ENCODE measurements at regions not wholly inside any gene's neighbourhood (a gene's known extent, or its start where the extent isn't known, plus 50 kb on each side); places are given as distances from the start of the nearest gene placed in this dataset.

- H3K79me2 ChIP-seq: no peaks in the 10 kb centered on the region
- no peaks in the 10 kb centered on the region for H3K4me1 ChIP-seq (ENCODE audit: insufficient read depth)
- H3K9me2 ChIP-seq (replicated peaks; ENCODE audit: insufficient read depth): no peaks in the 10 kb centered on the region
- H2AFZ ChIP-seq: no peak overlapping the region
- TF ChIP-seq, protein P1, sequence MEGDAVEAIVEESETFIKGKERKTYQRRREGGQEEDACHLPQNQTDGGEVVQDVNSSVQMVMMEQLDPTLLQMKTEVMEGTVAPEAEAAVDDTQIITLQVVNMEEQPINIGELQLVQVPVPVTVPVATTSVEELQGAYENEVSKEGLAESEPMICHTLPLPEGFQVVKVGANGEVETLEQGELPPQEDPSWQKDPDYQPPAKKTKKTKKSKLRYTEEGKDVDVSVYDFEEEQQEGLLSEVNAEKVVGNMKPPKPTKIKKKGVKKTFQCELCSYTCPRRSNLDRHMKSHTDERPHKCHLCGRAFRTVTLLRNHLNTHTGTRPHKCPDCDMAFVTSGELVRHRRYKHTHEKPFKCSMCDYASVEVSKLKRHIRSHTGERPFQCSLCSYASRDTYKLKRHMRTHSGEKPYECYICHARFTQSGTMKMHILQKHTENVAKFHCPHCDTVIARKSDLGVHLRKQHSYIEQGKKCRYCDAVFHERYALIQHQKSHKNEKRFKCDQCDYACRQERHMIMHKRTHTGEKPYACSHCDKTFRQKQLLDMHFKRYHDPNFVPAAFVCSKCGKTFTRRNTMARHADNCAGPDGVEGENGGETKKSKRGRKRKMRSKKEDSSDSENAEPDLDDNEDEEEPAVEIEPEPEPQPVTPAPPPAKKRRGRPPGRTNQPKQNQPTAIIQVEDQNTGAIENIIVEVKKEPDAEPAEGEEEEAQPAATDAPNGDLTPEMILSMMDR (IDR thresholded peaks at IDR 0.05; ENCODE audit: poor library complexity): no peak
- TF ChIP-seq EZH2 (IDR thresholded peaks at IDR 0.05; ENCODE audit: borderline replicate concordance) (no peak), EZH2phosphoT487 (IDR thresholded peaks at IDR 0.05; ENCODE audit: low read depth, severe bottlenecking, unreplicated experiment) (no peak)
- H4K20me1 ChIP-seq (ENCODE audit: insufficient read depth, poor library complexity, severe bottlenecking): no peaks in the 10 kb centered on the region
- H3K4me2 ChIP-seq: no peak overlapping the region
- no peaks in the 10 kb centered on the region for H3K36me3 ChIP-seq (replicated peaks; ENCODE audit: insufficient read depth, low read depth)
- H3K4me3 ChIP-seq: no peak overlapping the region
- H3K9me3 ChIP-seq (ENCODE audit: low read depth): no peaks in the 10 kb centered on the region
- WGBS (ENCODE audit: low lambda C conversion rate, missing lambda C conversion rate): 68% methylated on average over 2 of the region's 2 CpGs
- DNase-seq (ENCODE audit: low spot score): no peak
- no peak overlapping the region for H3K27ac ChIP-seq
- H3K27me3 ChIP-seq: no peaks in the 10 kb centered on the region
These were observed 250.0 kb upstream of the TNC start for GRCh38 chr9:115367780-115368525.

DNA sequence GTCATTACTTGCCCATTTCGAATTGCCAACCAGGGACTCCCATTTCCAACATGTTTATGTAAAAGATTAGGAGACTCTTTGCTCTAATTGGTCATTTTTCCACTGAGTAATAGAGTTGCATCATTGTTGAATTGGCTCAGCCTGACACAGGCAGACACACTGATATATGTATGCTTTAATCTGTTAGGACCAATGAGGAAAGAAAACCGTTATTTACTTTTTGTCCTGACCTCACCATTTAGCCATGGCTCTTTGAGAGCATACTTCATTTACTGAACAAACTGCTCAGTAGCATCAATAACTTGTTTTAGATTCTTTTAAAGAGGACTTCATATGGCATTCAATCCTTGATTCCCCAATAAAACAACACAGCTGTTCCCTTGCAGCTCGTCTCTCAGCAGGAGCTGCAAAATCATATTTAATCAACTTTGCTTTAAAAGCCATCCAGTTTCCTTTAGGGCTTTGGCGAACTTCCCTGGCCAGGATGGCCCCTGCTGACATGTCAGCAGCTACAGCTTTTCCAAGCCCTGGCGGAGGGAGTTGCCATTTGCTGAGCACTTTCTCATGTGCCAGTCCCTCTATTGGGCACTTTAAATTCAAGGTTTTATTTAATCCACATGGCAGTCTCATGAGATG is 251.5 kb upstream of the TNC start:
- H3K4me1 ChIP-seq (ENCODE audit: insufficient read depth): no peaks in the 10 kb centered on the region
- H4K20me1 ChIP-seq (ENCODE audit: insufficient read depth, poor library complexity, severe bottlenecking): no peaks in the 10 kb centered on the region
- no peak overlapping the region for H3K27ac ChIP-seq
- no peaks in the 10 kb centered on the region for H3K36me3 ChIP-seq (replicated peaks; ENCODE audit: insufficient read depth, low read depth)
- H3K79me2 ChIP-seq: no peaks in the 10 kb centered on the region
- H3K4me3 ChIP-seq: no peak overlapping the region
- no peak overlapping the region for H2AFZ ChIP-seq
- 57% methylated on average over 5 of the region's 5 CpGs for WGBS (ENCODE audit: low lambda C conversion rate, missing lambda C conversion rate)
- no peaks in the 10 kb centered on the region for H3K9me2 ChIP-seq (replicated peaks; ENCODE audit: insufficient read depth)
- no peaks in the 10 kb centered on the region for H3K27me3 ChIP-seq
- no peak overlapping the region for H3K4me2 ChIP-seq
- TF ChIP-seq, protein P1 (IDR thresholded peaks at IDR 0.05; ENCODE audit: poor library complexity): no peak
- TF ChIP-seq EZH2 (IDR thresholded peaks at IDR 0.05; ENCODE audit: borderline replicate concordance) (no peak), EZH2phosphoT487 (IDR thresholded peaks at IDR 0.05; ENCODE audit: low read depth, severe bottlenecking, unreplicated experiment) (no peak)
- peak; percentile 33 for DNase-seq (ENCODE audit: low spot score)
- no peaks in the 10 kb centered on the region for H3K9me3 ChIP-seq (ENCODE audit: low read depth)

- 73% methylated on average over 6 of the region's 6 CpGs for WGBS (ENCODE audit: low lambda C conversion rate, missing lambda C conversion rate)
- Histone ChIP-seq H3K9me3 (ENCODE audit: low read depth) (no peaks in the 10 kb centered on the region), H3K4me1 (ENCODE audit: insufficient read depth) (no peaks in the 10 kb centered on the region), H3K4me2 (peak overlapping the region; percentile 35), H3K4me3 (no peak overlapping the region), H3K9me2 (replicated peaks; ENCODE audit: insufficient read depth) (no peaks in the 10 kb centered on the region), H3K27ac (peak overlapping the region; percentile 68), H3K79me2 (no peaks in the 10 kb centered on the region), H3K27me3 (no peaks in the 10 kb centered on the region), H2AFZ (no peak overlapping the region), H4K20me1 (ENCODE audit: insufficient read depth, poor library complexity, severe bottlenecking) (no peaks in the 10 kb centered on the region), H3K36me3 (replicated peaks; ENCODE audit: insufficient read depth, low read depth) (no peaks in the 10 kb centered on the region)
- peak; percentile 75 for DNase-seq (ENCODE audit: low spot score)
- TF ChIP-seq EZH2phosphoT487 (IDR thresholded peaks at IDR 0.05; ENCODE audit: low read depth, severe bottlenecking, unreplicated experiment): no peak
- no peak for TF ChIP-seq EZH2 (IDR thresholded peaks at IDR 0.05; ENCODE audit: borderline replicate concordance)
- TF ChIP-seq, protein P1 (IDR thresholded peaks at IDR 0.05; ENCODE audit: poor library complexity): no peak
These were observed 255.2 kb upstream of the TNC start for GRCh38 chr9:115373000-115373709.
